GM21367 (cell line): ENCODE measurements at regions not wholly inside any gene's neighbourhood (a gene's known extent, or its start where the extent isn't known, plus 50 kb on each side); places are given as distances from the start of the nearest gene placed in this dataset.

ENCODE experiments used
- ATAC-seq: cut with Tn5 transposase; IDR thresholded peaks from one replicate; pipeline ENCODE4 v1.9.1; 2021; ENCODE audit not compliant: unreplicated experiment

DNA sequence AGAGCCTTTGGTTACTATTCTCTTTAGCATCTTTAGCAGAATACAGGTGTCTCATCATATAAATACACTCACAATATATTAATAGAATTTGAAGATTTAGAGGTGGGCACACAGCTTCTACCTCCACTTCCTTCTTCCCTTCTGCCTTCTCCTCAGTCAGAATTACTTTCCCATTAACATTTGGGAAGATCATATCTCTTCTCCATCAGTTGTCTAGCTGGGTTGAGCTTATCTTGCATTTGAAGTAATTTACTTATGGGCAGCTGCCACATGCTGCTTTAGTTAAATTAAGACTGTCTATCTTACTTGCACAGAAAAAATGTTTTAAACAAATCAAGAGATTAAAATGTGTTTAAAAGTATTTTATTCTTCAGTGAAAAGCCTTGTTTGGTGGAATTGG is 110.1 kb upstream of the ASIC2 start:
- no peak for ATAC-seq

DNA sequence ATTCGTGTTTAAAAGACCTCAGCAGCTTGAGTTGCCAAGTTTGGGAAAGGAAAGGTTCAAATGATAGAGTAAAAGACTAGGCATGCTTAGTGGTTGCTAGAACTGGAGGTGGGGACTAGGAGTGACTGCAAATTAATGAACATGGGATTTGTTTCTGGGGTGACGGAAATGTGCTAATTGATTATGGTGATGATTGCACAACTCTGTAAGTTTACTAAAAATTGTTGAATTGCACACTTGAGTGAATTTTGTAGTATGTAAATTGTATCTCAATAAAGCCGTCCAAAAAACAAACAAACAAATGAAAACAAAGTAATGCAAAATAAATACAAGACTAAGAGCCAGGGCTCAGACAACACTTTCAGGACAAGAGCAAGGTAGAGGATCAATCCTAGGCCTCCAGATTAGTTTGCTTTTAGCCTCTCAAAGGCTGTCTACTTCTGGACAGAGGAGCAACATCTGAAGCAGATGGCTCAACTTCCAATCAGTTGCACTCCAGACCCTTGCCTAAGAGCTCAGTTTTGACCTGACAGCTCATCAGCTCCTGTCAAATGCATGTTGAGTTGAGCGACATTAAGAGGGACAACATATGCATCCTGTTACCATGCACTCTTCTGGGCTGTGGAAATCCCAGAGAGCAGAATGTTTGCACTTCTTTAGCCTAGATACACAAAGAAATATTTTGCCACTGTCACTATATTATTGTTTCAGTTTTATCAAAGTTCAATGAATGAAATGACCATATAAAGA is 111.2 kb upstream of the ASIC2 start:
- ATAC-seq = no peak

DNA sequence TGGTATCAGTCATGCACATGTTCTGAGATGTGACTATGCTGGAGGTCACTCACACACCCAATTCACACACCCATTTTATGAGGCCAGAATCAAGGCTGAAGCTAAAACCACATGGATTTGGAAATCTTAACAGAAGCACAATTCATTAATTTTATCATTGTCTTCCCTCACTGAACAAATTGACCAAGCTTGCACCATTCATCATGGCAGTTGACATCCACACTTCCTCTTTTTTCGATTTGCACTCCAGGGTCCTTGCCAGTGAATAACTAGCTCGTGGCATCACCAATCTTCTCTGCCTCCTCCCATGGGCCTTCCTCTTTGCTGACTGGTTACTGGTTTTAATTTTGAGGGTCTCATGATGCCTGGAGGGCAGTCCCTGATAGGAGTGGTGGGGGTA is 123.0 kb upstream of the ASIC2 start:
- no peak for ATAC-seq

DNA sequence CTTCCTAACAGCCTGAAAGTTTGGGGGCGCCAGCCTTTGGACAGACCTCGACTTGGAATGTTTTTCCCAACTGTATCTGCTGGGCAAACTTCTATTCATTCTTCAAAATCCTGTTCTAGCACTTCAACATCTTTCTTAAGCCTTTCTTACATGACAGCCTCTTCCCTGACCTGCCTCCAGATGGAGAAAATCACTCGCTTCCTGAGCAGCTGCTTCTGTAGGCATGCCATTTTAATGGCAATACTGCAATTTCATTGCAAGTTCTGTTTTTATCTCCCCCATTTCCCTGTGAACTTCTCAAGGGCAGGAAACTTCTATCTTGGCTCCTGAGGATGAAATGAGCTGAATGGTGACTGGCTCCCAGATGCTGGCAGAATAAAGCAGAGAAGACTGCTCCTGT is 128.8 kb upstream of the ASIC2 start:
- no peak for ATAC-seq

DNA sequence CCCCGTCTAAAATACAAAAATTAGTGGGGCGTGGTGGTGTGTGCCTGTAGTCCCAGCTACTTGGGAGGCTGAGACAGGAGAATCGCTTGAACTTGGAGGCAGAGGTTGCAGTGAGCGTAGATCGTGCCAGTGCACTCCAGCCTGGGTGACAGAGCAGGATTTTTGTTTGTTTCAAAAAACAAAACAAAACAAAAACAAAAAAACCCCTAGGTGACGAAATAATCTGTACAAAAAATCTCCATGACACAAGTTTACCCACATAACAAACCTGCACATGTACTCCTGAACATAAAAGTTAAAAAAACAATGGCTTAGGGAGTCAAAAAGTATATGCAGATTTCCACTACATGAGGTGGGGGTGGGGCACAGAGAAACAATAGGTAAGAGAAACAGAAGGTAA is 140.5 kb upstream of the ASIC2 start:
- ATAC-seq = no peak

DNA sequence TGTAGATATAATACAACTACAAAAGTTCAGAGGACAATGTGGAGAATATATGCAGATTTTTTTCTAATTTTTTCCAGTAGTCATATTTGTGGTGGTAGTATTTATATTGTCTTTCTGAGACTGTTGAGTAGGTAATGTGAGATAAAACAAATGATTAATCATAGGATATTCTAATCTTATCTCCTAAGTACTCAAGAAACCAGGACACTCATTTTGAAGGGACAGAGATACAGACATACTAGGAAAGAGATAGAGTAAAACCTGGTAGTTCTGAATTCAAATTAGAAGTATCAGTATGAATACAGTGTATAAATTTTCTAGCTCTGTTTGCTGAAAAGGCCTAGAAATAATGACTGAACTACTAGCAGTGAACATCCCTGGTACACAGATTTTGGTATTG is 141.7 kb upstream of the ASIC2 start:
- no peak for ATAC-seq

DNA sequence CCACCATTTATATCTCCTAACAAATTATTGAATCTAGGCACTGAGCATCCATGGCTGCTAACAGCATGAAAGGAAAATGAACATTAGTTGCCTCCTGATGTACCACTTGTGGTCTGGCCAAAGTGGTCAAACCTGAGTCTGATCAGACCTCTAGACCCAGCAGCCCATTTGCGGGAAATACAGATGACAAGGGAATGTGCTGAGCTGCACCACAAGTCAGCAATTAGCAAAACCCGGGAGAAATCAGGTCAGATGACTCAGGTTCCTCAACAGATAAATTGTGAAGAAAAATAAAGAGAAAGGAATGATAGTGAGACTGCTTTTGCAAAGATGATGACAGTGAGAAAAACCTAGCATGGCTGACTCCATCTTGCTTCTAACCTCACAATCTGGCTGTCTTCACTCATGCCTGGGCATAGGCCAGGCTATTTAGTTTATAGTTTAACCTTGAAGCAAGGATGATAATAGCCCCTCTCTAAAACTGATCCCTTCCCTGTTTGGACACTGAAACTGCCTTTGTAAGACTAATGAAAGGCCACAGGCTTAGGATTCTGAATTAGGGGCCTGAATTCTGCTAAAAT is 142.7 kb upstream of the ASIC2 start:
- ATAC-seq = no peak

DNA sequence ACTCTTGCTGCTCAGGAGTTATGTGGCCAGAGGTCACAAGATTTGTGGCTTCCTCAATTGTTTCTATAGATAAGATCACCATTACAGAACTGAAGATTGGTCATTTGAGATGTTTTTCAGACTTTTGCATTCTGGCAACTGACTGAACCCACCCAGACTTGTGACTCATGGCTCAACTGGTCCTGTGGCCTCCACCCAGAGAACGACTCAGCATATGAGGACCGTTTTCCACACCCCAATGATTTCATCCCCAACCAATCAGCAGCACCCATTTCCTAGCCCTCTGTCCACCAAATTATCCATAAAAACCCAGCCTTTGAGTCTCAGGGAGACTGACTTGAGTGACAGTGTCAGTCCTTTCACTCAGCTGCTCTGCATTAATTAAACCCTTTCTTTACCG is 143.2 kb upstream of the ASIC2 start:
- ATAC-seq = no peak

DNA sequence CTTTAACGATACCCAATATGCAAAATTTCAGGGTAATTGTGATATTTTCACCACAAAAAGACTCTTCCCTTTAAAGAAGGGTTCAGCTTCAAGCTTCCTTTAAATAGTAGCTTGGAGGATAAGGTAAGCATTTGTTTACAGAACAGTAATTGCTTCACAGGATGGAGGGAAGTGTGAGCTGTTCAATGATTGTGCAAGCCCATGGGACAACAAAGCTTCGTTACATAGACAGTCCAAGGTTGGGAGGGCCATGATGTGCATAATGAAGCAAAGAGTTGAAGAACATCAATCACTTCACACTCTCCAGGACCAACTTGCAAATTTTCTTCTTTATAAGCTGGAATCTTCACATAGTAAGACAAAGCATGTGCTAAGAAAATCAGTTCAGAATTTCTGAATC is 145.0 kb upstream of the ASIC2 start:
- no peak for ATAC-seq

DNA sequence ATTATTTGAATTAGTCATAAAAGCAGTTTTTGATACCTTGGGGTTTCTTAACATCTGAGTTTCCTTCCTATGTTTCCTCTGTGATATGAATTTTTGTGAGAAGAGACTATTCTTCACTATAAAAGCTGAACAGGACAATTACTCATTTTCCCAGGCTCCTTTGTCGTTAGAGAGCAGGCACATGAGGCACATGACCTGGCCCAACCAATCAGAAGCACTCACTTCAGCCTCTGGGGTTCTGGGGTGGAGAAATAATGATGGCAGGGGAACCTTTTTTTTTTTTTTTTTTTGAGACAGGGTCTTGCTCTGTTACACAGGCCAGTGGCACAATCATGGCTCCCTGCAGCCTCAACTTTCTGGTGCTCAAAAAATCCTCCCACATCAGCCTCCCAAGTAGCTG is 145.5 kb upstream of the ASIC2 start:
- no peak for ATAC-seq

DNA sequence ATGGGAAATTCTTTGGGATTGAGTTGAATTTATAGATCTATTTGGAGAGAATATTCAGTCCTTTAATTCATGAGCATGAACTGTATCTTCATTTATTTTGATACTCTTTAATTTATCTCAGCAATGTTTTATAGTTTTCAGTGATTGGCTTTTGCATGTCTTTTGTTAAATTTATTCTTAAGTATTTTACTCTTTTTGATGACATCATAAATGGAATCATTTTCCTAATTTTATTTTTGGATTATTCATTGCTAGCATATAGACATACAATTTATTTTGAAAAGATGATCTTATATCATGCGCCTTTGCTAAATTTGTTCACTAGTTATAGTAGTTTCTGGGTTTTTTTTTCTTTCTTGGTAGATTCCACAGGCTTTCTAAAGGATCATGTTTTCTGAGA is 149.2 kb upstream of the ASIC2 start:
- no peak for ATAC-seq

DNA sequence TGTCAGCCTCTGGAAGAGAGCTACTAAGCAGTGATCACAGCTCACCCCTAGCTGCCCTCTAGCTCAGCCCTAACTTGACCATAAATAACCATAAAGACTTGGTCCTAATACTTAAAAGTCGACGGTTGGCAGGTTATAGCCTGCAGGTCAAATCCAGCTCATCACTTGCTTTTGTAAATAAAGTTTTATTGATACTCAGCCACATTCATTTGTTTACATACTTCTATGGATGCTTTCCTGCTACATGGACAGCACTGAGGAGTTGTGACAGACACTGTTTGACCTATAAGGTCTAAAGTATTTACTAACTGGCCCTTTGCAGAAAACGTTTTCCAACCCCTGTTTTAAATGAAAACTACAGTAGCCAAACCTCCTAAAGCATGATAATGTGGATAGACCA is 151.6 kb upstream of the ASIC2 start:
- ATAC-seq = no peak

DNA sequence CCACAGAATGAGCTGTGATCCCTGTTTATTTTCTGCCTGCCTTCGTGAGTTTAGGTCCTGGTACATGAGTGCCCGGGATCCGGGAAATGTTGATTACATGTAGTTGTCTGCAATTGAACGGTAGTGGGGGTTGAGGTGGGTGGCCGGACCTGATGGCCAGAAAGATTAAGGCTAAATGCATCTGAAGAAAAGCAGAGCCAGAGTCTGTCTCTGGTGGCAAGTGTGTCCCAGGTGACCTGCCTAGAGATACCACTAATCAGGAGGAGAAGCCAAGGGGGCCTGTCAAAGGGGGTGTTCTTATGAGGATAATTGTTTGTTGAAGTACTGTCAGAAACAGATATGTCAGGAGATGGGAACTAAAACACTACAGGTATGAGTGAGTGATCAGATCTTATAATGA is 154.0 kb upstream of the ASIC2 start:
- no peak for ATAC-seq

DNA sequence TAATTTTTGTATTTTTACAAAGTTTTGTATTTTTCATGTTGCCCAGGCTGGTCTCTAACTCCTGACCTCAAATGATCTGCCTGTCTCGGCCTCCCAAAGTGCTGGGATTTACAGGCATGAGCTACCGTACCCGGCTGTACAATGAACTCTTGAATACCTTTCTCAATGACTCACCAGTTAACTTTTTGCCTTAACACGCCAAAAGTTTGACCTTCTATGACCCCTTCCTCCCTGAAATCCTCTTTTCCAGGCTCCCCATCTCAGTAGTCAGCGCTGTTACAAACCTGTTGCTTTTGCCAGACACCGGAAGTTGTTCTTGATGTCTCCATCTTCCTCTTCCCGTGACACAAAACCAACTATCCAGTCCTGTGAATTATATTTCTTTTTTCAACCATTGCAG is 158.1 kb upstream of the ASIC2 start:
- ATAC-seq = no peak

DNA sequence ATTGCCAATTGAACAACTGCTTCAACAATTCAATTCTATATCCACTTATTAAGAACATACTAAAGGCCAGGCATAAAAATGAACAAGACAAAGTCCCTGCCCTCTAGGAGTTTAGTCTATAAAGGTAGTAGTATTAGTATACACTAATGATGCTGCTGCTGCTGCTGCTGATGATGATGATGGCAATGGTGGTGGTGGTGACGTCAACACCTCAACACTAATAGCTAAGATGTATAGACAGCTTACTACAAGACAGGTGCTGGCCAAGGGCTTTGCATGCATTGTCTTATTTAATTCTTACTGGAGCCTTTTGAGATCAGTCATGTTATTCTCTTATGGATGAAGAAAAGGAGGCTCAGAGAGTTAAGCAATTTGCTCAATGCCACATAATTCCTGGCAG is 164.4 kb upstream of the ASIC2 start:
- no peak for ATAC-seq

DNA sequence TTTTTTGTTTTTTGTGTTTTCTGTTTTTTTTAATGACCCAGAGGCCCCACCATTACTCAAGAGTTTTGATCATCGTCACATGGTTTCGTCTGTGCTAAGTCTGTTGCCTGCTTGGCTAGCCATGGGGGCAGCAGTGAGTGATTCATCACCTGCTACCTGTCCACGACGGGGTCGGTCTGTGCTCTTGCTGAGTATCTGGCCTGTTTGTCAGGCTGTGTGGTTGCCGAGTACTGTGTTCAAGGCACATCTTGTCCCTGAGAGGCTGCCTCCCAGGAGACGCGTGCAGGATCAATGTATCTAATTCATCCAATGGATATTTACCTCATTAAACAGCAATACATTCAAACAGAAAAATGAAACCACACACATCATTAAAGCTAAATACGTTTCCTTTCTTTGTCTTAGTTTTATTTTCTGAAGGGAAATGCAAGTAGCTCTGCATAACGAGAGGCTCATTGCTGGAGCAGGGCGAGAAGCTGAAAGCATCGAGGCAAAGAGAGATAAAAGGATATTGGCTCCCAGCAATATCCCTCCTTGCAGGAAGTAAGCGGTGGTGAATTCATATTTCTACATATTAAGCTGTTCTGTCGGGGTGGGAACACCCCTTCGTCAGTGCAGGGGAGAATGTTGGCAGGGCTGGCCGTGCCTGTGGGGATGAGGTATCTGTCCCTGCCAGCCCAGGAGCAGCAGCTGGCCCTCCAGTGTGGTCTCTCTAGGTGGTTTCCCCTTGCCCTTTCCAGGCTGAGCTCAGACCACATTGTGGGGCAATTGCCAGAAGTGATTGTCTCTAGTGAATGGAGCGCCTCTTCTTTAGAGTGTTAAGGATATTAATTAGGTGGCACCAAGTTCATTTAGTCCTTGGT is 166.2 kb upstream of the ASIC2 start:
- peak; percentile 49 for ATAC-seq

DNA sequence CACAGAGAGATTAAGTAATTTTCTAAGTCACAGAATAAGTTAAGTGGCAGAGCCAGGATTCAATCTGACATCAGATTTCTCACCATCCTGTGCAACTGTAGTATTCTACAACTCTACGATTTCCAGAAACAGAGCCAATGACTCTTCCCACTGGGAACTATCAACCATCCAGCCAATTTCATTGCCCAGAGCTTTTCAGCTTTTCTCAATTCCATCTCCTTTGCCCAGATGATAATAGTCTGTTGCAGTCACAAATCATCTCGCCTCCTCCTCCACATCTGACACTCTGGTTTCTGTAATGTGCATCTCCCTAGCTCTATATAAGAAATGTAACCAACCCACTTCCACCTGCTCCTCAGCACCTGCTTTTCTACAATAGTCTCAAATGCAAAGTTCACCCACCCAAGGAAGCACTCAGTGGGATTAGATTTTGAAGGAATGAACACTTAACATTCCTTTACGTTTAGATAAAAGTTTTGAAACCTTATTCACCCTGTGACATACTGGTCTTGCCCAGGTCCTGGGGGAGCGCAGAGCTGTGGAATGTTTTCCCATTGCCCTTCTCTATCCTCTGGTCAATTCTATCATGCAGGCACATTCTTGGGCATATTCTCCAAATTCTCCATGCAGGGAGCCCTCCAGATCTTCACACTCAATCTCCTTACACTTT is 167.8 kb upstream of the ASIC2 start:
- ATAC-seq = no peak

DNA sequence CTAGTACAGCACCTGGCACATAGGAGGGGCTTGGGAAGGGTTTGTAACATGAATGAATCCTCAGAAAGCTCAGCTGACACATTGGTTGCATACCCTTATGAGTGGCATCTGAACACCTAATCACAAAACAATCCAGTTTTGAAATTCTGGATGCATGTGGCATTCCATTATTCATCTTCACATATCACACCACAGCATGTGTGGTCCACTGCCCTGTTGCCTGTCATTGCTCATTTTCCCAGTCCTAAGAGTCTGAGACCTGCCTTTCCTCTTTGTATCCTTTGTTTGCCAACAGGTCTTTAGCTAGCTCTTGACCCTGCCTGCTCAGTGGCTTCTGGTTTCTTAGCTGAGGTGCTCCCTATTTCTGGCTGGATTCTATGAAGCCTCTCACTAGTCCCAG is 170.8 kb upstream of the ASIC2 start:
- ATAC-seq = no peak

DNA sequence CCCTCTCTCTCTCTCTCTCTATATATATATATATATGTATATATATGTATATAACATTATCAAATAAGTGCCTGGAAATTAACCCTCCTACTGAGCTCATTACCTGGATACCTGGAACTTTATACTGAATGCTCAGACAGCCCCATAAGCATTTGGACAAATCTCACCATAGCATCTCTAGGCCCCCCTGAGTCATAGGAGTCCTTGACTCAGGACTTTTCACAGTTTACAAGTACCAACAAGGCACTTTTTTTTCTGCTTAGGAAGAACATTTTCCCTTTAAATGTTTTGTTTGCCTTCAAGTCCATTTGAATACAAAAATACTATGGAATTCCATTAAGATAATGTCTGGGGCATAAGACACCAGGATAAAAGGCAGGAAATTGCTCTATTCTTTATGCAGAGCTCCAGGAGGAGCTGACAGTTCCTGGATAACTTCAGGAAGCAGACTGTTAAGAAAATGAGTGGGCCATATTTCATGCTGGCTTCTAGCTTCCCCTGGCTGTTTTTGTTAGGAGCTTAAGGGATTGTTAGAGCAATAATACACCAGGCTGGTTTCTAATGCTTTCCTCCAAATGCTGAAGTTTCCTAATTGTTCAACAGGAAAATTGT is 171.7 kb upstream of the ASIC2 start:
- ATAC-seq = no peak

DNA sequence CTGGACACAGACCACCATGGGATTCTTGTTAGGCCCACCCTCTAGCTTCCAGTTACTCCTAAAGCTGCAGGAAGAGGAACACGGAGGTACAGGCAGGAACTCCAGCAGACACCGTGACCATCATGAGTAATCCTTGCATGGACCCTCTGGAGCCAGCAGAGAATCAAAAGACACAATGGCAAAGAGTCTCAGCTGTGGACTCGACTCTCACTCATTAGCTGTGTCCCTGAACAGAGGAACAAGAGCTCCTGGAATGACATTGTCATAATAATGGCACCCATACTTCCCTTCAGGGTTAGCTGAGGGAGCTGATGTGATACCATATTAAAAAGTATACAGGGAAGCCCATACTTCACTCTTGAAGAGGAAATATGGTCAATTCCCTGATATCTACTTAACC is 176.3 kb upstream of the ASIC2 start:
- no peak for ATAC-seq

DNA sequence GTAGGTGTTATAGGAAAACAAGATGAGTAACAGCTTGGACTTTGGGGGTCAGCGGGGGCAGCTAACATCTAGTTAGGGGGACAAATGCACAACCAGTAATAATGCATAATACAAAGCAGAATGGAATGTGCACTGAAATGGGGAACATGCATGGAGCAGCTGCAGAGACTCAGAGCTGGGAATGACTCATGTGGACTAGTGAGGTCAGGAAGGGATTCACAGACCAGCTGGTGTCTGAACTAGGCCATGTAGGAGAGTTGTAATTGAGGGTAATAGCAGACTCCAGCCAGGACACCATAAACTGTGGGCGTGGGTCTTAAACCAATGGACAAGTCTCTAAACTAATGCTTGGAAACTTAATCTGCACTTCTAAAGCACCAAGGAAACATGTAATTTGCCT is 176.8 kb upstream of the ASIC2 start:
- ATAC-seq = no peak
